ENCODE measurements at regions not wholly inside any gene's neighbourhood (a gene's known extent, or its start where the extent isn't known, plus 50 kb on each side); places are given as distances from the start of the nearest gene placed in this dataset.
"Not testable (repeated sequence)": the region's sequence is repeated elsewhere in the genome, so short reads cannot be mapped to it uniquely, and the experiment has no call there.

GRCh38 chr7:65145710-65146109, 139.2 kb upstream of the ERV3-1 start:
- DNase-seq = not testable (repeated sequence)

GRCh38 chr7:65145008-65145407, 138.5 kb upstream of the ERV3-1 start:
- DNase-seq = not testable (repeated sequence)

GRCh38 chr7:65144557-65144956, 138.1 kb upstream of the ERV3-1 start:
- not testable (repeated sequence) for DNase-seq

GRCh38 chr7:65144119-65144518, 137.6 kb upstream of the ERV3-1 start:
- not testable (repeated sequence) for DNase-seq

- not testable (repeated sequence) for DNase-seq
These were observed 135.4 kb upstream of the ERV3-1 start for GRCh38 chr7:65141894-65142293.

- DNase-seq = not testable (repeated sequence)
These were observed 134.9 kb upstream of the ERV3-1 start for GRCh38 chr7:65141405-65141778.

GRCh38 chr7:65140543-65141404, 134.3 kb upstream of the ERV3-1 start:
- DNase-seq = not testable (repeated sequence)

GRCh38 chr7:65136850-65137249, 130.4 kb upstream of the ERV3-1 start:
- DNase-seq = not testable (repeated sequence)

GRCh38 chr7:65133087-65133486, 126.6 kb upstream of the ERV3-1 start:
- not testable (repeated sequence) for DNase-seq

GRCh38 chr7:65132256-65132655, 125.8 kb upstream of the ERV3-1 start:
- not testable (repeated sequence) for DNase-seq

GRCh38 chr7:65127364-65127763, 120.9 kb upstream of the ERV3-1 start:
- not testable (repeated sequence) for DNase-seq

- not testable (repeated sequence) for DNase-seq
These were observed 118.1 kb upstream of the ERV3-1 start for GRCh38 chr7:65124600-65124999.

- DNase-seq = not testable (repeated sequence)
These were observed 99.2 kb upstream of the ERV3-1 start for GRCh38 chr7:65105650-65106203.

- DNase-seq = not testable (repeated sequence)
These were observed 94.0 kb upstream of the ERV3-1 start for GRCh38 chr7:65100499-65100898.

GRCh38 chr7:65081669-65082055, 75.2 kb upstream of the ERV3-1 start:
- not testable (repeated sequence) for DNase-seq

- DNase-seq = peak; percentile 97
These were observed 74.5 kb upstream of the ERV3-1 start for GRCh38 chr7:65080799-65081668.

- not testable (repeated sequence) for DNase-seq
These were observed 68.5 kb upstream of the ERV3-1 start for GRCh38 chr7:65074959-65075358.

- not testable (repeated sequence) for DNase-seq
These were observed 66.7 kb upstream of the ERV3-1 start for GRCh38 chr7:65073160-65073559.

- not testable (repeated sequence) for DNase-seq
These were observed 65.5 kb upstream of the ERV3-1 start for GRCh38 chr7:65071854-65072431.

GRCh38 chr7:65069476-65069875, 63.0 kb upstream of the ERV3-1 start:
- not testable (repeated sequence) for DNase-seq

GRCh38 chr7:65062566-65062965, 56.1 kb upstream of the ERV3-1 start:
- not testable (repeated sequence) for DNase-seq

GRCh38 chr7:65059247-65059646, 52.8 kb upstream of the ERV3-1 start:
- DNase-seq = not testable (repeated sequence)
